Fibroblast of lung (primary cell): ENCODE measurements at regions not wholly inside any gene's neighbourhood (a gene's known extent, or its start where the extent isn't known, plus 50 kb on each side); places are given as distances from the start of the nearest gene placed in this dataset.

ENCODE experiments used
- DNase-seq, 2 donors: peaks; one replicate each; pipeline versions ENCODE4 v3.0.0 to v3.0.0-alpha.2; 2010; ENCODE audit warnings: low read depth in 2 of 2
- H2AFZ ChIP-seq: 2 replicates; pipeline ENCODE4 v1.5.1; 2012; ENCODE audit warnings: low read length, control low read depth, inconsistent platforms
- H3K27ac ChIP-seq: 2 replicates; pipeline ENCODE4 v1.5.1; 2011; ENCODE audit warnings: low read length, control low read depth; ENCODE audit not compliant: insufficient read depth
- H3K27me3 ChIP-seq: 2 replicates; pipeline ENCODE4 v1.5.1; 2011; ENCODE audit warnings: mild to moderate bottlenecking, low read length; ENCODE audit not compliant: control insufficient read depth, insufficient read depth
- H3K36me3 ChIP-seq: 2 replicates; pipeline ENCODE4 v1.5.1; 2011; ENCODE audit warnings: low read length; ENCODE audit not compliant: control insufficient read depth, insufficient read depth
- H3K4me1 ChIP-seq: 2 replicates; pipeline ENCODE4 v1.5.1; 2011; ENCODE audit warnings: low read length; ENCODE audit not compliant: control insufficient read depth, insufficient read depth; ENCODE audit errors: extremely low read depth
- H3K4me2 ChIP-seq: 2 replicates; pipeline ENCODE4 v1.5.1; 2011; ENCODE audit warnings: low read length, control low read depth; ENCODE audit not compliant: insufficient read depth; ENCODE audit errors: extremely low read depth
- H3K4me3 ChIP-seq, 4 experiments: fragments of 200-600 bp in 1 of 4; sonication (generic) in 1 of 4; replicated peaks in 1 of 4; 2 replicates each; pipeline ENCODE4 v1.5.1; 2011 to 2016; ENCODE audit warnings: low read length in 4 of 4, low read depth in 3 of 4, mild to moderate bottlenecking in 3 of 4, control low read depth in 2 of 4, inconsistent platforms in 1 of 4, mixed read lengths in 1 of 4; ENCODE audit not compliant: insufficient read depth in 1 of 4; ENCODE audit errors: control extremely low read depth in 1 of 4
- H3K79me2 ChIP-seq: 2 replicates; pipeline ENCODE4 v1.5.1; 2012; ENCODE audit warnings: mild to moderate bottlenecking, low read length, inconsistent platforms; ENCODE audit not compliant: control insufficient read depth, insufficient read depth
- H3K9ac ChIP-seq: 2 replicates; pipeline ENCODE4 v1.5.1; 2011; ENCODE audit warnings: mild to moderate bottlenecking, low read length, control low read depth; ENCODE audit not compliant: insufficient read depth
- H3K9me3 ChIP-seq: 2 replicates; pipeline ENCODE4 v1.5.1; 2012; ENCODE audit warnings: low read depth, low read length; ENCODE audit not compliant: control insufficient read depth, insufficient read depth
- H4K20me1 ChIP-seq: 2 replicates; pipeline ENCODE4 v1.5.1; 2011; ENCODE audit warnings: low read length; ENCODE audit not compliant: control insufficient read depth, insufficient read depth; ENCODE audit errors: extremely low read depth
- CTCF ChIP-seq, 2 donors: IDR thresholded peaks in 1 of 2; conservative IDR thresholded peaks in 1 of 2; 1 replicate in 1 of 2; 2 replicates in 1 of 2; pipeline ENCODE4 v1.5.1; 2011 to 2012; ENCODE audit warnings: low read length in 2 of 2, control low read depth in 1 of 2, inconsistent platforms in 1 of 2, low read depth in 1 of 2, mild to moderate bottlenecking in 1 of 2
- EZH2 ChIP-seq: IDR thresholded peaks from 2 replicates; pipeline ENCODE4 v1.5.1; 2012; ENCODE audit warnings: low read length, control low read depth, mild to moderate bottlenecking; ENCODE audit errors: missing control alignments

DNA sequence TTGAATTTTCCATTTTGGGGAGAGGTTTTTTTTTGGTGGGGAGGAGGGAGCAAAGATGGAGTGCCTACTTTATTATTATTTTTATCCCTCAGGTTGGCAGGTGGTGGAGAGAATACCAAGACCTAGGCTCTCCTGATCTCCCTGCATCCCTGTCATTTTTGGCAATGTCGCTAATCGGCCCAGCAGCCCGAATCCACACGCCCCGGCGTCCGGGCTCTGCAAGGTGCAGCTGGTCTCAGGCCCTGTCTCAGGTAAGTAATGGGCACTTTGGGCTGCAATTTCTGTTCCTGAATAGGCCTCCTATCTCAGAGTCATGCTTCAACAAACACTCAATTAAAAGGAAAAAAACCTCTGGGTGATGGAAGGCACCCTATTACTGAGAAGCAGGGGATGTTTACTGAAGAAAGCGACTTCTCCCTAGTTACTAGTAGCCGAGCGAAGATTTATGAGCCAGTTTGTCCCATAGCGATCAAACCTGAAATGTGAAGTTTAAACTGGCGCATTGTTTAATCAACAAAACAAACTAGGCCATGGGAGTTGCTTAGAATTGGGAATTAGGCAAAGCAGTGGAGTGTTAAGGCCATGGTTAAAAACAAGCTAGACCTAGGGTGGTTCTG, 137.8 kb downstream of the RWDD3 start:
- no peaks in the 10 kb centered on the region for H3K36me3 ChIP-seq
- H3K79me2 ChIP-seq, result no peaks in the 10 kb centered on the region
- no peaks in the 10 kb centered on the region for H3K9me3 ChIP-seq
- no peaks in the 10 kb centered on the region for H3K4me1 ChIP-seq
- no peak overlapping the region for H3K4me2 ChIP-seq
- H3K27me3 ChIP-seq, result no peaks in the 10 kb centered on the region
- H3K9ac ChIP-seq, result no peak overlapping the region
- H4K20me1 ChIP-seq, result no peaks in the 10 kb centered on the region
- H3K27ac ChIP-seq, result no peak overlapping the region
- no peak overlapping the region for H3K4me3 ChIP-seq
- TF ChIP-seq CTCF (conservative IDR thresholded peaks at IDR 0.05 in 1 of 2, IDR thresholded peaks at IDR 0.05 in 1 of 2; ENCODE audit: low read depth in 1 of 2, low read length in 2 of 2) (no peak), EZH2 (no peak)
- no peak for DNase-seq
- no peak overlapping the region for H2AFZ ChIP-seq

- no peaks in the 10 kb centered on the region for H3K36me3 ChIP-seq
- no peak for DNase-seq
- H3K4me2 ChIP-seq, result no peak overlapping the region
- no peak overlapping the region for H3K27ac ChIP-seq
- H3K9ac ChIP-seq, result no peak overlapping the region
- no peaks in the 10 kb centered on the region for H3K4me1 ChIP-seq
- no peak overlapping the region for H2AFZ ChIP-seq
- no peaks in the 10 kb centered on the region for H3K27me3 ChIP-seq
- TF ChIP-seq CTCF (conservative IDR thresholded peaks at IDR 0.05 in 1 of 2, IDR thresholded peaks at IDR 0.05 in 1 of 2; ENCODE audit: low read depth in 1 of 2, low read length in 2 of 2), result no peak
- TF ChIP-seq EZH2, result no peak
- no peaks in the 10 kb centered on the region for H3K79me2 ChIP-seq
- H3K4me3 ChIP-seq, result no peak overlapping the region
- H3K9me3 ChIP-seq, result no peaks in the 10 kb centered on the region
- no peaks in the 10 kb centered on the region for H4K20me1 ChIP-seq
Observed at GRCh38 chr1:95375174-95375573, 141.2 kb downstream of the RWDD3 start.

DNA sequence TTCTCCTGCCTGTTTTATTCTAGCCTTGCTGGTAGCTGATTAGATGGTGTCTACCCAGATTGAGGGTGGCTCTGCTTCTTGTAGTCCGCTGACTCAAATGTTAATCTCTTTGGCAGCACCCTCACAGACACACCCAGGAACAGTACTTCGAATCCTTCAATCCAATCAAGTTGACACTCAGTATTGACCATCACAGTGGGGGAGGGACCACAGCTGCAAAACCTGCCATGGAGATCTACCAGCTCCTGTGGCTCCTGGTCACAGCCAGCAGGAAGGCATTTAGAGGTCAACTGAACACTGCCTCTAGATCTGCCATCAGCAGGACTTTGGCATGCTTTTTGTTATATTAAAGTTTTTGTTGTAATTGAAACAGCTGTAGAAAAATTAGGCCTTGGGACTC, 146.9 kb downstream of the RWDD3 start:
- no peak overlapping the region for H3K4me2 ChIP-seq
- no peaks in the 10 kb centered on the region for H3K36me3 ChIP-seq
- no peaks in the 10 kb centered on the region for H4K20me1 ChIP-seq
- no peak overlapping the region for H2AFZ ChIP-seq
- no peaks in the 10 kb centered on the region for H3K4me1 ChIP-seq
- H3K9me3 ChIP-seq, result no peaks in the 10 kb centered on the region
- H3K27ac ChIP-seq, result no peak overlapping the region
- no peaks in the 10 kb centered on the region for H3K79me2 ChIP-seq
- H3K4me3 ChIP-seq, result no peak overlapping the region
- DNase-seq, result no peak
- H3K9ac ChIP-seq, result no peak overlapping the region
- no peak for TF ChIP-seq CTCF (conservative IDR thresholded peaks at IDR 0.05 in 1 of 2, IDR thresholded peaks at IDR 0.05 in 1 of 2; ENCODE audit: low read depth in 1 of 2, low read length in 2 of 2)
- no peak for TF ChIP-seq EZH2
- H3K27me3 ChIP-seq, result no peaks in the 10 kb centered on the region
